ENCODE measurements at regions not wholly inside any gene's neighbourhood (a gene's known extent, or its start where the extent isn't known, plus 50 kb on each side); places are given as distances from the start of the nearest gene placed in this dataset.

- TF ChIP-seq CTCF (IDR thresholded peaks at IDR 0.05) (no peak), POLR2A (IDR thresholded peaks at IDR 0.05) (no peak), EP300 (IDR thresholded peaks at IDR 0.05) (no peak)
Observed at GRCh38 chr1:106751002-106751401, 305.5 kb upstream of the PRMT6 start.
